Spleen (tissue), 11 donors: ENCODE measurements at regions not wholly inside any gene's neighbourhood (a gene's known extent, or its start where the extent isn't known, plus 50 kb on each side); places are given as distances from the start of the nearest gene placed in this dataset.
"Not testable (repeated sequence)": the region's sequence is repeated elsewhere in the genome, so short reads cannot be mapped to it uniquely, and the experiment has no call there.

ENCODE experiments used
- DNase-seq: peaks from one replicate; pipeline ENCODE4 v3.0.0-alpha.2; 2020
- H3K27ac ChIP-seq, 8 donors: fragments of 200-600 bp; sonication (generic) in 7 of 8; 1 replicate in 4 of 8; 2 replicates in 4 of 8; pipeline versions ENCODE4 v1.5.0 to v1.8.0; 2016 to 2021; ENCODE audit warnings: inconsistent platforms in 4 of 8, mild to moderate bottlenecking in 4 of 8, moderate library complexity in 1 of 8
- H3K27me3 ChIP-seq, 7 donors: fragments of 200-600 bp; sonication (generic) in 6 of 7; replicated peaks in 1 of 7; 1 replicate in 4 of 7; 2 replicates in 3 of 7; pipeline versions ENCODE4 v1.5.0 to v1.8.0; 2016 to 2021; ENCODE audit warnings: inconsistent platforms in 3 of 7, mild to moderate bottlenecking in 1 of 7
- H3K36me3 ChIP-seq, 6 donors: fragments of 200-600 bp; sonication (generic) in 5 of 6; 1 replicate in 4 of 6; 2 replicates in 2 of 6; pipeline versions ENCODE4 v1.5.0 to v1.8.0; 2016 to 2021; ENCODE audit warnings: inconsistent platforms in 2 of 6
- H3K4me1 ChIP-seq, 6 donors: fragments of 200-600 bp; sonication (generic) in 5 of 6; 1 replicate in 3 of 6; 2 replicates in 3 of 6; pipeline versions ENCODE4 v1.5.0 to v1.8.0; 2016 to 2021; ENCODE audit warnings: inconsistent platforms in 3 of 6
- H3K4me3 ChIP-seq, 8 donors: fragments of 200-600 bp; sonication (generic) in 7 of 8; 1 replicate in 4 of 8; 2 replicates in 4 of 8; pipeline versions ENCODE4 v1.5.0 to v1.8.0; 2016 to 2021; ENCODE audit warnings: inconsistent platforms in 4 of 8, mild to moderate bottlenecking in 4 of 8, moderate library complexity in 2 of 8
- H3K9me3 ChIP-seq, 8 donors: fragments of 200-600 bp; sonication (generic) in 7 of 8; 1 replicate in 4 of 8; 2 replicates in 4 of 8; pipeline versions ENCODE4 v1.5.0 to v1.8.0; 2016 to 2021; ENCODE audit warnings: inconsistent platforms in 4 of 8
- CTCF ChIP-seq, 11 experiments: fragments of 200-600 bp in 7 of 11; fragments of 450-650 bp in 4 of 11; sonication (generic) in 4 of 11; IDR thresholded peaks in 8 of 11; conservative IDR thresholded peaks in 3 of 11; 1 replicate in 7 of 11; 2 replicates in 4 of 11; pipeline versions ENCODE4 v1.4.0 to v1.8.0; 2016 to 2021; ENCODE audit warnings: antibody characterized with exemption in 11 of 11, inconsistent platforms in 4 of 11, mild to moderate bottlenecking in 1 of 11
- POLR2A ChIP-seq, 3 donors: fragments of 450-650 bp; IDR thresholded peaks; one replicate each; pipeline ENCODE4 v1.5.1; 2017; ENCODE audit warnings: antibody characterized with exemption in 3 of 3, mild to moderate bottlenecking in 1 of 3
- POLR2AphosphoS5 ChIP-seq, 3 donors: sonication (generic); formaldehyde crosslinking; IDR thresholded peaks; one replicate each; pipeline ENCODE4 v1.5.1; 2017; ENCODE audit warnings: antibody characterized with exemption in 3 of 3
- WGBS, 5 donors: extraction: QIAGEN DNeasy Blood & Tissue Kit in 3 of 5; methylation state at CpG; one replicate each; pipeline versions ENCODE4 v1.1.5 to v1.1.7; 2013 to 2018; 5-methylcytosine and 5-hydroxymethylcytosine counted together
- intact Hi-C: fragments of 100-400 bp; cut with DNase I; formaldehyde crosslinking; loops from one replicate; pipeline ENCODE4 v1.15.0; 2023; ENCODE audit warnings: low total_unique reads
- donor health status: healthy with polysubstance abuse.
- donor health status: DM: no; HTN: no; CAD: no; lungs with moderate emphysema.
- donor health status: DM: no; HTN: no; CAD: no.
- donor health status: Bipolar disorder and iron deficiency.
- donor health status: healthy.
- donor health status: DM: no; HTN: no; CAD: no.
- donor health status: DM: yes; HTN: yes; CAD: no.

- no peak for DNase-seq
- Histone ChIP-seq H3K4me3 (no peak overlapping the region), H3K27me3 (no peaks in the 10 kb centered on the region), H3K36me3 (no peaks in the 10 kb centered on the region), H3K4me1 (no peaks in the 10 kb centered on the region), H3K9me3 (peaks cover 0 to 5% (median 0%) of the 10 kb centered on the region in 8 donors), H3K27ac (no peak overlapping the region)
- TF ChIP-seq POLR2AphosphoS5 (IDR thresholded peaks at IDR 0.05) (no peak), POLR2A (IDR thresholded peaks at IDR 0.05) (no peak), CTCF (IDR thresholded peaks at IDR 0.05 in 8 of 11, conservative IDR thresholded peaks at IDR 0.05 in 3 of 11) (no peak)
- intact Hi-C loops: no loop called here
These were observed 401.1 kb upstream of the RGMB start for GRCh38 chr5:98372351-98372750.

- Histone ChIP-seq H3K4me1 (no peaks in the 10 kb centered on the region), H3K27ac (no peak overlapping the region), H3K4me3 (no peak overlapping the region), H3K36me3 (no peaks in the 10 kb centered on the region), H3K27me3 (no peaks in the 10 kb centered on the region), H3K9me3 (no peaks in the 10 kb centered on the region)
- no peak for TF ChIP-seq POLR2A (IDR thresholded peaks at IDR 0.05)
- TF ChIP-seq POLR2AphosphoS5 (IDR thresholded peaks at IDR 0.05): no peak
- TF ChIP-seq CTCF (IDR thresholded peaks at IDR 0.05 in 8 of 11, conservative IDR thresholded peaks at IDR 0.05 in 3 of 11): no peak
- intact Hi-C loops: no loop called here
- peak; percentile 64 for DNase-seq
- WGBS, 5 donors: 90 to 96% (median 91%) methylated on average over 29 to 31 of the region's 31 CpGs
These were observed 381.4 kb upstream of the RGMB start for GRCh38 chr5:98391921-98392625.

- not testable (repeated sequence) for H3K27ac ChIP-seq, DNase-seq
- 86 to 97% (median 94%) methylated on average over 8 of the region's 8 CpGs for WGBS, 5 donors
These were observed 380.3 kb upstream of the RGMB start for GRCh38 chr5:98393205-98393604.

GRCh38 chr5:98397081-98397480 lies 376.4 kb upstream of the RGMB start:
- intact Hi-C loops: no loop called here
- no peak for DNase-seq
- Histone ChIP-seq H3K4me3 (no peak overlapping the region), H3K9me3 (no peaks in the 10 kb centered on the region), H3K27me3 (no peaks in the 10 kb centered on the region), H3K27ac (no peak overlapping the region), H3K4me1 (no peaks in the 10 kb centered on the region), H3K36me3 (no peaks in the 10 kb centered on the region)
- 71 to 89% (median 81%) methylated on average over 3 of the region's 3 CpGs for WGBS, 5 donors
- no peak for TF ChIP-seq POLR2A (IDR thresholded peaks at IDR 0.05)
- TF ChIP-seq POLR2AphosphoS5 (IDR thresholded peaks at IDR 0.05): no peak
- no peak for TF ChIP-seq CTCF (IDR thresholded peaks at IDR 0.05 in 8 of 11, conservative IDR thresholded peaks at IDR 0.05 in 3 of 11)

More at GRCh38 chr5:98393205-98393604, 380.3 kb upstream of the RGMB start:
- H3K9me3 ChIP-seq, H3K4me3 ChIP-seq, intact Hi-C loops, H3K36me3 ChIP-seq, H3K4me1 ChIP-seq, H3K27me3 ChIP-seq: not testable (repeated sequence)

GRCh38 chr5:98398465-98398864 lies 375.0 kb upstream of the RGMB start:
- Histone ChIP-seq H3K9me3 (no peaks in the 10 kb centered on the region), H3K4me1 (no peaks in the 10 kb centered on the region), H3K27ac (no peak overlapping the region), H3K27me3 (no peaks in the 10 kb centered on the region), H3K4me3 (no peak overlapping the region), H3K36me3 (no peaks in the 10 kb centered on the region)
- DNase-seq: no peak
- intact Hi-C loops: no loop called here
- no peak for TF ChIP-seq CTCF (IDR thresholded peaks at IDR 0.05 in 8 of 11, conservative IDR thresholded peaks at IDR 0.05 in 3 of 11)
- no peak for TF ChIP-seq POLR2AphosphoS5 (IDR thresholded peaks at IDR 0.05)
- TF ChIP-seq POLR2A (IDR thresholded peaks at IDR 0.05): no peak
- 90 to 94% (median 91%) methylated on average over 5 of the region's 5 CpGs for WGBS, 5 donors
